ENCODE measurements at regions not wholly inside any gene's neighbourhood (a gene's known extent, or its start where the extent isn't known, plus 50 kb on each side); places are given as distances from the start of the nearest gene placed in this dataset.
"Not testable (repeated sequence)": the region's sequence is repeated elsewhere in the genome, so short reads cannot be mapped to it uniquely, and the experiment has no call there.

- DNase-seq (ENCODE audit: low spot score) = no peak
Measured at GRCh38 chrX:138929926-138930582, 218.5 kb upstream of the FGF13 start.

- DNase-seq (ENCODE audit: low spot score) = no peak
Measured at GRCh38 chrX:138928737-138929459, 217.4 kb upstream of the FGF13 start.

GRCh38 chrX:138925330-138925729, 213.8 kb upstream of the FGF13 start:
- no peak for DNase-seq (ENCODE audit: low spot score)

DNA sequence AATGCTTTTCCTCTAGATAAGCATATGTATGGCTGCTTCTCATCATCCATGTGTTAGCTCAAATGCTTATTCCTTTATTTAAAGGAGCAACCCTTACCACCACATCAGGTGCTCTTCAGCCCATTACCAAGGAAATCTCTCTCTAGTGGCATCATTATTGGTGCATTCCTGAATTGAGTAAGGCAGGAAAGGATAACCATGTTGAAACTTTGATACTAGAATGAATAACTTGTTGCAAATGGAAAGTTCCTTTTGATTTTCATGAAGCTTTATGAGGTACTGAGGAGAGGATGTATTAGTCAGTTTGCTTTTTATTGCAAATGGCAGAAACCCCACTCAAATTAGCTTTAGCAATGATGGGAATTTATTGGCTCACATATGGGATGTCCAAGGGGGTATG, 212.3 kb upstream of the FGF13 start:
- no peak for DNase-seq (ENCODE audit: low spot score)

DNA sequence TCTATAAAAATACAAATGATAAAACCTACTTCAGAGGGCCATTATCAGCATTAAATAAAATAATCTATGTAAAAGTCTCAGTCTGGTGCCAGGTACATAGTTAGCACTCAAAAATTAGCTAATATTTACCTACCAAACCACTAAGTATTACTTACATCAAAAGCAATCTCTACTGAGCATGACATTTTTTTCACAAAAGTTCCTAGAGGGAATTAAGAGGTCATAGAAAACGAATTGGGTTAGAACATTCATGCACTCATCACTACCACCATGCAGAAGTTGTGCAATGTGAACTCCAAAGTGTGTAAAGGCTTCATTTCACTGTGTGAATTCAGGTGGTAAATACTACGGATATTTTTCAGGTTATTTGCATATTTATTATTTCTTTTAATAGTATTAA, 209.5 kb upstream of the FGF13 start:
- DNase-seq (ENCODE audit: low spot score) = no peak

- DNase-seq (ENCODE audit: low spot score) = no peak
Measured at GRCh38 chrX:138917781-138918180, 206.3 kb upstream of the FGF13 start.

- DNase-seq (ENCODE audit: low spot score) = no peak
Measured at GRCh38 chrX:138914767-138915166, 203.2 kb upstream of the FGF13 start.

- no peak for DNase-seq (ENCODE audit: low spot score)
Measured at GRCh38 chrX:138908577-138908976, 197.1 kb upstream of the FGF13 start.

DNA sequence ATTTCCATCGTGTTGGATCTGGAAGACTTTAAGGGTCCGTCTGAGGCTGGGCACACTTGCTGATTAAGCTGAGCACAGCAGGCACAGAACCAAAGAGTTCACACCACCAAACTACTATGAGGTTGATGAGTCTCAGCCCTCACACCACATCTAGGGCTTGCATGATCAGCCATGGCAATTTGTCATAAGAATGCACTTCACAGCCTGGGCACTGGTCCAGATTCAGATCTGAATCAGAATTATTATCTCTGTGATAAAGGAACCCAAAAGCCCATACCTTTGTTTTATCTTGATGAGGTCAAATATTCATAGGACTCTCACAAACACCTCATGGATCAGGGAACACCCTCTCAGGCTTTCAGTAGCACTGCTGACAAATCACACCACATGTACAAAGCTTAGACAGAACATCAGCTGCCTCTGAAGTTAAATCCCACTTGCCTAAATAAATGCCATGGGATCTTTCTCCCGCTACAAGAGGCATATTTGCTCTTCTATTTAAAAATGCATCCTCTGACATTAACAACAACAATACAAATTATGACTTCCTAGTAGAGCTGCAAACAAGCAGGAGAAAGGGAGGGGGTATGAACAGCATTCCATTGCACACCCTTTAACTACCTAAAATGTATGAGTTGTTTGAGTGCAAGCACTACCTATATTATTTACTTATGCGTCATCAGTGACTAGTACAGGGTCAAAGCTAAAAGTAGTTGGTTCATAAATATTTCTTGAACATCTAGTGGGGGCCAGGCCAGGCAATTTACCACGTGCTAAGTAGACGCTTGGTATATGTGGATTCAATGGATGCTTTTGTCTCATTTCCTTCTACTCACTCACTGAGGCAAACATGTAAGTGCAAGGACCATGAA, 186.3 kb upstream of the FGF13 start:
- DNase-seq (ENCODE audit: low spot score) = no peak

GRCh38 chrX:138890491-138890890, 179.0 kb upstream of the FGF13 start:
- no peak for DNase-seq (ENCODE audit: low spot score)

DNA sequence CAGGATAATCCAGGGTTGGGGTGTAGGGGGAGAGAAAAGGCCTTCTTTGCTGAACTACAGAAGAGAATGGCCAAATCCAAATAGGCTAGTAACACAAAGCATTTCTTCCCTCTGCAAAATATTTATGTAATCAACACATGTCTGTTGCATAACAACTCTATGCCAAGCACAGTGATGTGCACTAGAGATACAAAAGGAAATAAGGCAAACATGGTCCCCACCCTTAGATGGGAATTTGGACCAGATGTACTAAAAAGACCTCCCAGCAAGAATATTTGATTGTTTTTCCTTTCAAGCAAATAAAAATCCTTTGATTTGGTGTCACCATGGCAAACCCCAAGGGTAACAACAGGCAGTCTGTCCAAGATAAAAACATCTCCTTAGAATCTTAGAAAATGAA, 177.6 kb upstream of the FGF13 start:
- DNase-seq (ENCODE audit: low spot score) = no peak

- no peak for DNase-seq (ENCODE audit: low spot score)
Measured at GRCh38 chrX:138886769-138887168, 175.3 kb upstream of the FGF13 start.

DNA sequence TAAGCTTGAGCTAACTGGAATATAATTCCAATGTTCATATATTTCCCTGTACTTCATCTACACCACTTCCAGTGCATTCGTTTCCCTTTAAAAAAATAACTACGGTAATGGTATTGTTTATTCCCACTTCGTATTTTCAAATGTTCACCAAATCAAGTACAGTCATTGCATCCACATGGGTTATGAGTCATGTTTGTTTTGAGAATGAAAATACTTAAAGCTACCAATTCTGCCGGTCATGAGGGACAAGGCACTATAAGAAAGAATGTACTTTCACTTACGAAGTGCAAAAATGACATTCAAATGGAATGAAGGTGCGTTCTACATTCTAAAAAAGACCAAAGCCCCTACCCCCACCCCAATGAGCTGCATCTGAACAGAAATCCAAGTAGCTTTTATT, 174.4 kb upstream of the FGF13 start:
- DNase-seq (ENCODE audit: low spot score) = no peak

DNA sequence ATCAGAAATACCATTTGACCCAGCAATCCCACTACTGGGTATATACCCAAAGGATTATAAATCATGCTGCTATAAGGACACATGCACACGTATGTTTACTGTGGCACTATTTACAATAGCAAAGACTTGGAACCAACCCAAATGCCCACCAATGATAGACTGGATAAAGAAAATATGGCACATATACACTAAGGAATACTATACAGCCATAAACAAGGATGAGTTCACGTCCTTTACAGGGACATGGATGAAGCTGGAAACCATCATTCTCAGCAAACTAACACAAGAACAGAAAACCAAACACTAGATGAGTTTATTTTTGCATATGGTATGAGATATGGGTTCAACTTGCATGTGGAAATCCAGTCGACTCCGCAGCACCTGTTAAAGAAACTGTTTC, 168.8 kb upstream of the FGF13 start:
- DNase-seq (ENCODE audit: low spot score) = not testable (repeated sequence)

DNA sequence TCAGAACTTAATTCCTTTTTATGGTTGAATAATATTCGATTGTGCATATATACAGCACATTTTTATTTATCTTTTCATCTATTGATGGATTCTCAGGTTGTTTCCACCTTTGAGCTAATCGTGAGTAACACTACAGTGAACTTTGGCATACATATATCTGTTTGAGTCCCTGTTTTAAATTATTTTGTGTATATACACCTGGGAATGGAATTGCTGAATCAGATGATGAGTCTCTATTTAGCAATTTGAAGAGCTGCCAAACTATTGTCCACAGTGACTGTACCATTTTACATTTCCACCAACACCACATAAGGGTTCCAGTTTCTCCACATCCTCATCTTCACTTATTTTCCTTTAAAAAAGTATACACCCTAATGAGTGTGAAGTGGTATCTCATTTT, 166.2 kb upstream of the FGF13 start:
- no peak for DNase-seq (ENCODE audit: low spot score)

- DNase-seq (ENCODE audit: low spot score) = no peak
Measured at GRCh38 chrX:138875472-138875871, 164.0 kb upstream of the FGF13 start.

GRCh38 chrX:138874271-138874935, 162.9 kb upstream of the FGF13 start:
- no peak for DNase-seq (ENCODE audit: low spot score)

DNA sequence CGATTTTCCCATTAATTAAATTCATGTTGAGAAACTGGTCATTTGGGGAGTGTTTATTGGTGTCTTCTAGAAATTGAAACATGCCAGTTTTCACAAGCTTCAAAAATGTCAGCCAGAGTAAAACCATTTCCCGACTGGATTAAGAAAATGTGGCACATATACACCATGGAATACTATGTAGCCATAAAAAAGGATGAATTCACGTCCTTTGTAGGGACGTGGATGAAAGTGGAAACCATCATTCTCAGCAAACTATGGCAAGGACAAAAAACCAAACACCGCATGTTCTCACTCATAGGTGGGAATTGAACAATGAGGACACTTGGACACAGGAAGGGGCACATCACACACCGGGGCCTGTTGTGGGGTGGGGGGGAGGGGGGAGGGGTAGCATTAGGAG, 162.1 kb upstream of the FGF13 start:
- DNase-seq (ENCODE audit: low spot score) = not testable (repeated sequence)

GRCh38 chrX:138872537-138872936, 161.0 kb upstream of the FGF13 start:
- DNase-seq (ENCODE audit: low spot score) = no peak

GRCh38 chrX:138871739-138872138, 160.2 kb upstream of the FGF13 start:
- no peak for DNase-seq (ENCODE audit: low spot score)

DNA sequence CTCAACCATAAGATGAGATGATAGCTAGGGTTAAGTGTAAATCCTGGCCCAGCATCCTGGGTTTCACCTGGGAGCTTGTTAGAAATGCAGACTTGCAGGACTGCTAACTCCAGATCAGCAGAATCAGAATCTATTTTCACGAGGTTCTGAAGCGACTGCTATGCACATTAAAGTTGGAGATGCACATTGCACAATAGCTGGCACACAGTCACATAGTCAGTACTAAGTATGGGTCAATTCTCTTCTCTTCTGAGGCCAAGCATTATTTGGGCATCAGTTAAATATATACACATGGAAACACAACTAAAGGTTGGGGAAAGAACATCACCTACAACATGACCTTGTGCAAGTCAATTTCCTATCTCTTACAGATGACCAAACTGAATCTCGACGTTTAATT, 155.1 kb upstream of the FGF13 start:
- DNase-seq (ENCODE audit: low spot score) = no peak

DNA sequence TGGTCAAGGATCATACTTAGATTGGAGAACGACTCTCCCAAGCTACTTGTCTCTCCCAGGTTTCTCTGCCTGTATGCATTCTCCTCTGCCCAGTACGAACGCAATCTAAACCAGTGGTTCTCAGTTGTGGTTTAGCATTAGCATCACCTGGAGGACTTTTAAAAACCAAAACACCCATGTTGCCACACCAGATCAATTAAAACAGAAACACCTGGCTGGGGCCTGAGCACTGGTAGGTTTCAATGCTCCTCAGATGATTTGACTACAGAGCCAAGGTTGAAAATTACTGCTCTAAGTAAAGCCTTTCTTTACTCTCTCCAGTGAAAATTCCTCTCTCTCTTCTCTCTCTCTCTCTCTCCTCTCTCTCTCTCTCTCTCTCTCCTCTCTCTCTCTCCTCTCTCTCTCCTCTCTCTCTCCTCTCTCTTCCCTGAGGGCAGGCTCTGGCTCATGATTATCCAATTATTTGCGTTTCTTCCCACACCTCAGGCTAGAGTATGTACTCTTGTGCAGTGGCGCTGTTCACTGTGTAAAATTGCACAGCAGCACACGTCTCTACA, 153.7 kb upstream of the FGF13 start:
- no peak for DNase-seq (ENCODE audit: low spot score)
